ENCODE measurements at regions not wholly inside any gene's neighbourhood (a gene's known extent, or its start where the extent isn't known, plus 50 kb on each side); places are given as distances from the start of the nearest gene placed in this dataset.

DNA sequence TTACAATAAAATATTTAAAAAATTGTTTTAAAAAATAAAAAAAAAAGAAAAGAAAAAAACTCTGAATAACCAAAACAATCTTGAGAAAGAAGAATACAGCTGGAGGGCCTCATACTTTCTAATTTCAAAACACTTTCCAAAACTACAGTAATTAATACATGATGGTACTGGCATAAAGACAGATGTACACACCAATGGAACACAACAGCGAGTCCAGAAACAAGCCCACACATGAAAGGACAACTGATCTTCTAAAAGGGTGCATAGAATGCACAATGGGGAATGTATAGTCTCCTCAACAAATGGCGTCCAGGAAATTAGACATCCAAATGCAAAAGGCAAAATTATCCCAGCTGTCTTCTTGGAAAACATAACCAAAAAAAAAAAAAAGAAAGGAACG is 99.6 kb downstream of the LURAP1L start:
- H3K4me3 ChIP-seq: no peak overlapping the region

DNA sequence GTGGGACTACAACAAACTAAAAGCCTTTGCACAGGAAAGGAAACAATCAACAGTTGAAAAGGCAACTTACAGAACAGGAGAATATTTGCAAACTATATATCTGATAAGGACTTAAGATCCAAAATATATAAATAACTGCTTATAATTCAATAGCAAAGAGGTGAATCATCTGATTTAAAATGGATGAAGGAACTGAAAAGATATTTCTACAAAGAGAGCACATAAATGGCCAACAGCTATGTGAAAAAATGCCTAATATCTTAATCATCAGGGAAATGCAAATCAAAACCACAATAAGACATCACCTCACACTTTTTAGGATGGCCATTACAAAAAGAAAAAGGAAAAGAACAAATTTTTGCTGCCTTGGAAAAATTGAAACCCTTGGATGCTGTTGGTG is 100.4 kb downstream of the LURAP1L start:
- peak overlapping the region in 1 of 21 experiments; percentile 2 for H3K27ac ChIP-seq
- no peak overlapping the region for H3K4me3 ChIP-seq

More for the DNA sequence above, 99.6 kb downstream of the LURAP1L start:
- H3K27ac ChIP-seq: peak overlapping the region in 1 of 21 experiments; percentile 38

DNA sequence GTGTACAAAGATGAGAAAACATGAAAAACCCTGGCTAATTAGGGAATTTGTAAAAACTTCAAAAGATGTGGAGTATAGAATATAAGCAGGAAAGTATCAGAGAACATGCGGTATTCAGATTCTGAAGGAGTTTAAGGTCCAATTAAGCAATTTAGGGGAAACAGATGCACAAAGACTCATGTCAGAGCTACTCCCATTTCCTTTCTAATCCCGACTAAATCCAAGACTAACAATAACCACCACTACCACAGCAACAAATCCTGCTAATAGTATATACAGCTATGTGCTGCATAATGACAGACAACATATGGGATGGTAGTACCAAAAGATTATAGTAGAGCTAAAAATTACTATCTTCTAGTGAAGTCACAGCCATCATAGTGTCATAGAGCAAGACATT is 102.1 kb downstream of the LURAP1L start:
- H3K27ac ChIP-seq: no peak overlapping the region
- no peak overlapping the region for H3K4me3 ChIP-seq

DNA sequence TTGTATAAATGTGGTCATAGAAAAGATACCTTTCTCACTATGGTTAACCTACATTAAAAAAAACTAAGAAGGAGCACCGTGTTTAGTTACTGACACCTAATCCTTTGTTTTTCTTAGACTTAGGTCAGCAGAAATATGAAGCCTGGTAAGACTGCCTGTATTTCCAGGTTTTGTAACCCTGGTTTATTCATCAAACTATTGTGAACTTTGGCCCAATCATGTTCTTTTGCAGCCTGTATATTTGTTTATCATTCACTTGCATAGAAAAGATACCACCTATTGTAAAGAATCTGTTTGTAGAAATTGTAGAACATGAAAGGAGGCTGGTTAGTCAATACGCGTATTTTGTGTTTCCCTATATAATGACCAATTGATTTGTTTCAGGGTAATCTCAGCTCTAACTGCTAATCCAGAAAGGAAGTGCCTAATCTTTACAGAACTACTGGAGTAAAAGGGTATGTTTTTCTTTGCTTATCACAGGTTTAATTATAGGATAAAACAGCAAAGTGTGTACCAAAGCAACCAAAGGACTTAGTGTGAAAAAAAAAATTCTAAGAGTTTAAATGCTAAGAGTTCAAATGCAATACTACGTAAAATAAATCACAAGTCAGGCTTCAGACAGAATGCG is 103.6 kb downstream of the LURAP1L start:
- no peak overlapping the region for H3K4me3 ChIP-seq
- no peak overlapping the region for H3K27ac ChIP-seq

DNA sequence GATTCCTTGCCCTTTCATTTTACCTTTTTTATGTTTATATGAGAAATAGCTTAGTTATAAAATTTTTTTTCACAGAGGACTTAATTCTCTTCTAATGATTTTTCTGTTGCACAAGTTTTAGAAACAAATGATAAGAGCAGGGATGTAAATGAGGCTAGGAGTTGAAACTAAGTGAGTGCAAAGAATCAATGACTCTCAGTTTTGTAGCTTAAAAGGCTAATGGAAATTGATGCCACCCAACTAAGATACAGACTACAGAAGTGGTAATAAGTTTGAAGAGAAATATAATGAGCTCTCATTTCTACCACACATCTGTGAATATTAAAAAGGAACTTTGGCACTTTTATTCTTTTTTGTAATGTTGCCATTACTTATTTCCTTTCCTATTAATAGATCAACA is 105.1 kb downstream of the LURAP1L start:
- no peak overlapping the region for H3K4me3 ChIP-seq
- peak overlapping the region in 1 of 21 experiments; percentile 41 for H3K27ac ChIP-seq

DNA sequence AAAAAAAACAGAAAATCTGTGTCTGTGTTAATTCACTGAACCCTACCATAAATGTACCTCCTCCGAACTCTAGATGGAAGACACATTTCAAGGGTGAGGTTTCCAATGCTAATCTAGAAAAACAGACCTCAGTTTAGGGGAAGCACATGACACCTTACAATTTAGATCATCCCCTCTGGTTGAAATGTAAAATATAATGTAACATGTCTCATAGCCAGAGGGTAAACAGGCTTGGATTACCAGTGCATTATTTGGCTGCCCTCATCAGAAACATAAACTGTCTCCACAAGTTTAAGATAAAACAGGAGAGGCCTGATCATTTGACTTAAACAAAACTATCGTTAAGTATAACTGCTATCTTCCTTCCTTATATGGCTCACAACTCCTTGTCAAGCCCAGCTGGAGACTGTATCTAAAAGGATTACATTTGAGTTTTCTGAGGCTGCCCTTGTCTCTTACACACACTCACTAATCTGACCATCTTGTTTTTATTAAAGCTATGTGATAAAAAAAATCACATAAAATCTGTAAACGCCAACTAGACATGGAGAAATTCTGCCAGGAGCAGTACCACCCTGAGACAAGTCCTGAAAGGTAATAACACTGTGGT is 105.7 kb downstream of the LURAP1L start:
- H3K27ac ChIP-seq: peak overlapping the region in 7 of 21 experiments; percentile 24 to 41 (median 31)

DNA sequence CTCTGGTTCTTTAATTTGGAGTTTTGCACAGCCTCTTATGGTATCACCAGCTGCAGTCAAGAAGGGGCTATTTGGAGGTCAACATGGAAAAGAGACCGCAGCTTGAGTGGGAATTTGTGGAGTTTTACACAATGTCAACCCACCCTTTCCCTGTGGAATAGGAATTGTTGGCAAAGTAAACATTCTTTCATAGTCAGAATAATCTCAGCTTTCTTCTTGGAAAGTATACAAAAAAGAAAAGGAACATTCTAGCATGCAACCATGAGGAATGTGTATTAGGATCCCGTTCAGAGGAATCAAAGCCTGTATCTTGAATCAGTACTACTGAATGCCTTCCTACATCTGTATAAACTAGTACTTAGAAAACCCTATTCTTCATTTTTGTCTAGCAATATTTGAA is 107.6 kb downstream of the LURAP1L start:
- Histone ChIP-seq H3K27ac (peak overlapping the region in 1 of 21 experiments; percentile 4), H3K4me3 (no peak overlapping the region)

More for the DNA sequence above, 105.7 kb downstream of the LURAP1L start:
- H3K4me3 ChIP-seq: no peak overlapping the region

DNA sequence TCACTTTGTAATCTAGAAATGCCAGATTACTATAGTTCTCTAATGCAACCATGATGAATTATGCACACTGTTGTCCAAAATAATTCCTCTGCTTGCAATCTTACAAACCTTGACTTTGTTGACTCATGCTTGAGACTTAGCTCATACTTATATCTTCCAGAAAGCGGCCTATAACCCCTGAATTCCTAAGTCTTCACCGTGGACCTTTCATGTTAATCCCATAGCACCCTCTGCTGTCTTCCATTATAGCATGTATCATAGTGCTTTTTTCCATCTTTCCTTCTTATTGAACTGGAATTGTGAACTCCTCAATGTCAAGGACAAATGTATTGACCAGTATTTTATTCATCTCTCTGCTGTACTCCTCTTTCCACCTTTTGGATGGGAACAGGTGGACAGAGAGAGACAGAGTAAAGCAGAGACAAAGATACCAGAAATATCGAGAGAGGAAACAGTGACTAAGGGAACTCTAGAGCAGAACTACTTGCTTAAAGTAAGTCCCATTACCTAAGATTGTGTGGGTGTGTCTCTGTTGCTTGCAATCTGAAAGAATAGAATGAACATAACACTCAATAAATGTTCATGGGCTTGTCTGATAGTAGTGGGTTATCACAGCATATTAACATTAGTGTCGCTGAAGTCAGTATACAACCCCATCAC is 110.0 kb downstream of the LURAP1L start:
- no peak overlapping the region for H3K27ac ChIP-seq
- H3K4me3 ChIP-seq: no peak overlapping the region

DNA sequence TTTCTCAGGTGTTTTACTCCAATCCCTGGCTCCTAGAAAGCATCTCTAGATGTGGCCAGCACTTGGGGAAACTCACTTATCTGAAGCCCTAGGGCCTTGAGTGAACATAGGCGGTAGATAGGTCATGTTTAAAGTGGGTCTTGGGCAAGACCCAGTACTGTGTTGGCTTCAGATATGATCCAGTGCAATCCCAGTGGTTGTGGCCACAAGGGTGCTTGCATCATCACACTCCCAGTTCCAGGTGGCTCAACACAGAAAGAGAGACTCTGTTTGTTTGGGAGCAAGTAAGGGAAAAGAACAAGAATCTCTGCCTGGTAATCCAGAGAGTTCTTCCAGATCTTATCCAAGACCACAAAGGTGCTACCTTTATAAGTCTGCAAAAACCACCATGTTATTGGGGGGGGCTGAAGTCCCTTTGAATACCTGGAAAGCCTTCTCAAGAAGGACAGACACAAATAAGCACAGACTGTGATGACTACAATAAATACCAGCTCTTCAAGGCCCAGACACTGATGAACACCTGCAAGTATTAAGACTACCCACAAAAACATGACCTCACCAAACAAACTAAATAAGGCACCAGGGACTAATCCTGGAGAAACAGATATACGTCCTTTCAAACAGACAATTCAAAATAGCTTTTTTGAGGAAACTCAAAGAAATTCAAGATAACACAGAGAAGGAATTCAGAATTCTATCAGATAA is 114.7 kb downstream of the LURAP1L start:
- Histone ChIP-seq H3K27ac (no peak overlapping the region), H3K4me3 (no peak overlapping the region)

DNA sequence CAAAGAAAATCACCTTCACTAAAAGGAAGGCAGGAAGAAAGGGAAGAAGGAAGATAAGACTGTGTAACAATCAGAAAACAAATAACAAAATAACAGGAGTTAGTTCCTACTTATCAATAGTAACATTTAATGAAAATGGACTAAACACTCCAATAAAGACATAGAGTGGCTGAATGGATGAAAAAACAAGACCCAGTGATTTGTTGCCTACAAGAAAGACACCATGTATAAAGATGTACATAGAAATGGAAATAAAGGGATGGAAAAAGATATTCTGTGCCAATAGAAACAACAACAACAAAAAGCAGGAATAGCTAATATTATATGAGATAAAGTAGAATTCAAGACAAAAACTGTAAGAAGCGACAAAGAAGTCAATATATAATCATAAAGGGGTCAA is 116.8 kb downstream of the LURAP1L start:
- Histone ChIP-seq H3K27ac (no peak overlapping the region), H3K4me3 (no peak overlapping the region)

DNA sequence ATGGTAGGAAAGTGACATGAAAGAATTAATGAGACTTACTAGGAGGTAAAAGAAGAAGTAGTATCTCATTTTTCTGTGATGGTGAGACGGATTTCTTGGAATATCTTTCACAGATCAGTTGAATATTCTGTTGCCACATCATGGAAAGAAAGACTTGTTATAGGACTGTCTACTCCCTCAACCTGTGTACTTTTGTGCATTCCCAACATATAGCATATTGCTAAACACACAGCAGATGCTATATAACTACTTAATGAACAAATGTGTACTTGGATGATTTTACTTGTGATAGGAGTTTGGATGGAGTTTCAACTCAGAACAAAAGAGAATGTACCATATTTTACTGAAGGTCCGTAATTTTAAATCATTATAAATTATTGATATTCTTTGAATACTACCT is 128.5 kb downstream of the LURAP1L start:
- Histone ChIP-seq H3K27ac (no peak overlapping the region), H3K4me3 (no peak overlapping the region)

DNA sequence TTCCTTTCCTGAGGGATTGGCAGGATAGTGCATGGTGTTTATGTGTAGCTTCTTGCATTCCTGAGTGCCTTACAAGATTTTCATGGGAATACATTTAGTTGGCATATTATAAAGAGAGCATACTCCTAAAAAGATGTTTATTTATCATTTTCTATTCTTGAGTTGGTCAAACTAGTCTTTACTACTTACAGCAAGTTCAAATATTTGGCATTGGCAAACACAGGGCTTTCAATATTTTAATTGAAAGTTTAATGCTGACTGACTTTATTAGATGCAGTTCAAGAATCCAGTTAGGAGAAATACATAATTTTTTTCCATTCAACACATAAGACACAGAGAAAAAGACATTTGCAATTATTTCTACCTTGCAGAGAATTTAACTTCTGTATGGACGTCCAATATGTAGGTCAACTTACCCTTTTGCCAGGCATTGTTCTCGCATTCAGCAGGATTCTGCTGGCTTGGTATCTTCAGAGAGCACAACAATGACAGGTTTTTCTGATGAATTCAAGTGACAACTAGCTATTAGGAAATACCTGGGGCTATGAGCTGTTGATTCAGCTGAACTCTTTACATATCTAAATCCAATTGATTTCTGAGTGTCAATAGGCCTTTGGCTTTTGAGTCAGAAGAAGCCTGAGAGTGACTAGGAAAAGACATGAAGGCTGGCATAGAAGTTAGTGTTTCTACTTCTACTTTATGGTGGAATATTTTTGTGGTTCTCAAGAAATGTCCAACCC is 129.6 kb downstream of the LURAP1L start:
- H3K4me3 ChIP-seq: no peak overlapping the region
- H3K27ac ChIP-seq: no peak overlapping the region

DNA sequence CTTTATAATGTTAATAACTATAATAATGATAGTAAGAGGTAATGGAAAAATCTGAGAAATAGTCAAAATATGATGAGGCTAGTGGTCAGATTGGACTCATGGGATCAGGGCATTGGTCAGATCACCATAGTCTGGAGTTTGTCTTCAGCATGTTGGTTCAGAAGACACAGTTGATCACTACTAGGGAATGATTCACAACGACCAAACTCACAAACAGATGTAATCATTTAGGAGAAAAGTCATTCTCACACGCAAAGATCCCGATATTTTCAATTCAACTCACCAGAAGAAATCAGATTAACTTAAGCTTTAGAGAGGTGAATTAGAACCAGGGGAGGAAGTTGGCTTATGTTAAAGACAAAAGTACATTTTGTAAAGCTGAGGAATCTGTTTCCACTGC is 131.8 kb downstream of the LURAP1L start:
- Histone ChIP-seq H3K4me3 (no peak overlapping the region), H3K27ac (peak overlapping the region in 3 of 21 experiments; percentile 39 to 43 (median 39))

DNA sequence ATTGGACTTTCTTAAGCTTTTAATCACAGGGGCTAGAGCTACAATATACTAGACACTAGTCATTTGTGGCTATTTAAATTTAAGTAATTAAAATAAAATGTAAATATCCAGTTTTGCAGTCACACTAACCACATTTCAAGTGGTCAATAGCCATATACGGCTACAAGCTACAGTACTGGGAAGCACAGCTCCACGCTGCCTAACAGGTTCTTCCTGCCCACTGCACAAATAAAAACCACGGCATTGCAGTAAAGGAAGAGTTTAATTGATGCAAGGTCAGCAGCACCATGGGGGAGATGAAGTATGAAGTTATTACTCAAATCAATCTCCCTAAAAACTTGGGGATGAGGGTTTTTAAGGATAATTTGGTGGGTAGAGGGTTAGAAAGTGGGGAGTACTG is 134.1 kb downstream of the LURAP1L start:
- Histone ChIP-seq H3K4me3 (no peak overlapping the region), H3K27ac (no peak overlapping the region)

DNA sequence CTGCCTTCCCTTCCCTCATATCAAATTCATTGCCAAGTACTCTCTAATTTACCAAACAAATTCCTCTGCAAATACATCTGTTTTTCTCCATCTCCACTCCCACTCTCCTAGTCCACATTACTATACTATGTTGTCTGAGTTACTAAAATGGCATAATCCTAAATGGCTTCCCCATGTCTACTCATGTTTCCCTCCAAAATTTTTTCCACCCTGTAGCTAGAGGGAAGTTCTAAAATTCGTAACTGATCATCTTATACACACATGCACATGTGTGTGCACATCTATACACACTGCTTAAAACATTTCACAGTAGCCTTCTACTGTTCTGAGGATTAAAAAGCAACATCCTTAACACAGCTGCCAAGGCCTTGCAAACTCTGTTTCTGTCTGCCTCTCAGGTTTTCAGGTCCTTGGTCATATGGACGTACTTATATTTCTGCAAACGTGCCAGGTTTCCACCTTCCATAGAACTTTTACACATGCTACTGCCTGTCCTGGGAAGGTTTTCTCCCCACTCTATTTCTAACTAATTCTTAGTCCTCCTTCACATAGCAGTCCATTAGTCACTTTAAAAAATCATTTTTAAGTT is 140.6 kb downstream of the LURAP1L start:
- no peak overlapping the region for H3K27ac ChIP-seq

DNA sequence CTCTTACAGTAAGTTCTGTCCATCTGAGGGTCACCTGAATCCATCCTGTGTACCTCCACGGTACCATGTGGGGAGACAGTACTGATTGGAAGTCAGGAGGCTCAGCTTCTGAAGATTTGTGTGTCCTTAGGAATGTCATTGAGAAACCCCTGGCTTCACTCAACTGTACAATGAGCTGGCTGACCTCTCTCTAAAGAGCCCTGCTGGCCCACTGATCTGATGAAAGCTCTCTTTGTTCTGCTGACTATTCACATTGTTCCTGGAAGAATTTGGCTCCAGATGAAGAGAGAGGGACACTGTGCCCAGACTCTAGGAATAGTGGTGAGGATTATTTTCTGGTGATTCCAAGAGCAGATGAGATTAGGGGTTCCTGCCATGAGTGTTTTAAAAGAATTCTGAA is 141.2 kb downstream of the LURAP1L start:
- Histone ChIP-seq H3K4me3 (no peak overlapping the region), H3K27ac (no peak overlapping the region)

More for the DNA sequence above, 140.6 kb downstream of the LURAP1L start:
- no peak overlapping the region for H3K4me3 ChIP-seq

DNA sequence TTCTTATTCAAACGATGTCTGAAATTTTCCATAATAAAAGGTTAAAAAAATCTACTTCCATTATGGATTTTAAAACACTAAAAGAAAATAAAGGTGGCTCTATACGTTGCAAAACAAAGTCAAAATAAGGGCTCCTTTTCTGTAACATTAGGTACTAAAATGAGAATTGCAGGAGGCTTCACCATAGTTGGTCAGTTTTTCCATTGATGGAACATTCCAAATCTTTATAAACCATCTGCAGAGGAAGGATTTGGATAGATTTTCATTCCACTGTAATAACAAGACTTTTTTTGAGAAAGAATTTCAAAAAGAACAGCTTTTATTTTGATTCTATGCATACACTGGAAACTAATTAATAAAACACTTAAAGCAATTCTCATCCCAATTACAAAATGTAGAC is 145.6 kb downstream of the LURAP1L start:
- Histone ChIP-seq H3K27ac (no peak overlapping the region), H3K4me3 (no peak overlapping the region)

DNA sequence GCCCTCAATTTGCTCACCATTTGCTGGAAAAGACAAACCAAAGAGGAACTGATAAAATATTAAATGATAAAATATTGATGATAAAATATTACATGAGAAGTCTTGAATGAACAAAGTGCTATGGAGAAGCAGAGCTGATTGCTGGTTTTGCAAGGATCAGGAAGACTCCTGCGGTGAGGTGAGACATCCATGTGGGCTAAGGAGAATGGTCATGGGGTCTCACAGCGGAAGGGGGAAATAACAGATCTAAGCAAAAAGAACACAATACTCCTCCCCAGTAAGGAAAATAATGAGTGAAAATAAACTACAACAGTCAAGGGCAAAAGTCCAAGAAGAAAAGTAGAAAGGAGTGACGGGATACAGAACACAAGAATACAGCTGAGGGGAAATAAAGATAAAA is 146.8 kb downstream of the LURAP1L start:
- no peak overlapping the region for H3K27ac ChIP-seq
- H3K4me3 ChIP-seq: no peak overlapping the region

DNA sequence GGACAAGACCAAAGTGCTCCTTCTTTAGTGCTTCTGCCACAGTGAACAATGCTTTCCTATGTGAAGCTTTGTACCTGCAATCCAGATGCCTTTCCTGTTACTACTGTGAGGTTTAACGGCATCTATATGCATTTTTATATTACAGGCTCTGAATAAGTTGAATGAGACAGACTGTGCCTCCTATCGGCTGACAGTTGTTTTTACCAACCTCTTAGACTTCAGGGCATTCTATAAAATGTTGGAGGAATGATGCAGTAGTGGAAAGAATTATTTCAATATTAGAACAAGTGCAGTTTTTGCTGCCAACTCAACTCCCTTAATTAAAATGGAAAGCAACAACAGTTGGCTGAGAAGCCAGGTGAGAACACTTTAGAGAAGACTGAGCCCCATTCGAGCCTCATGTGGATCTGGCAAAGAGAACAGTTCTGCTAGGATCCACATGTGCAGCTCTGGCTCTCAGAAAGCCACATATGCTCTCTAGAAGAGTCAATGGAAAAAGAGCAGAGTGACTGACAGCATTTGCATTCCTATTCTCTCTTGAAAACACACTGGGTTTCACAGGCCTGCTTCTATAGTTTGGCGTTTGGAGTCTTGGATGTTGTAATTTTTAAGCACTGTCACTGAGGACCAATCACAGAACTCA is 147.5 kb downstream of the LURAP1L start:
- H3K27ac ChIP-seq: peak overlapping the region in 12 of 21 experiments; percentile 2 to 83 (median 60)
- no peak overlapping the region for H3K4me3 ChIP-seq
